Right lobe of liver (tissue), 4 donors: ENCODE measurements at regions not wholly inside any gene's neighbourhood (a gene's known extent, or its start where the extent isn't known, plus 50 kb on each side); places are given as distances from the start of the nearest gene placed in this dataset.

Experiments
- CTCF ChIP-seq, 4 donors: fragments of 200-600 bp in 3 of 4; fragments of 450-650 bp in 1 of 4; IDR thresholded peaks; one replicate each; pipeline versions ENCODE4 v1.5.1 to v1.8.0; 2016 to 2022; ENCODE audit warnings: antibody characterized with exemption in 4 of 4, mild to moderate bottlenecking in 2 of 4
- POLR2A ChIP-seq: fragments of 450-650 bp; IDR thresholded peaks from one replicate; pipeline ENCODE4 v1.6.1; 2017; ENCODE audit warnings: antibody characterized with exemption, mild to moderate bottlenecking
- donor health status: DM: no; HTN: no; CAD: no.
- donor health status: DM: no; HTN: no; CAD: no.
- donor health status: DM: no; HTN: yes; CAD: no.

GRCh38 chr13:44244288-44244687 is 129.3 kb upstream of the SERP2 start:
- TF ChIP-seq CTCF (IDR thresholded peaks at IDR 0.05) (no peak), POLR2A (no peak)
